Neuronal stem cell (in vitro differentiated cells): ENCODE measurements at regions not wholly inside any gene's neighbourhood (a gene's known extent, or its start where the extent isn't known, plus 50 kb on each side); places are given as distances from the start of the nearest gene placed in this dataset.

ENCODE experiments used
- DNase-seq: peaks from one replicate; pipeline ENCODE4 v3.0.0-alpha.2; 2013; ENCODE audit warnings: low spot score
- H2AFZ ChIP-seq: one replicate; pipeline ENCODE4 v1.6.1; 2013; ENCODE audit warnings: mild to moderate bottlenecking, low read length, inconsistent platforms
- H2AK5ac ChIP-seq: 2 replicates; pipeline ENCODE4 v1.6.1; 2013; ENCODE audit warnings: low read depth, mild to moderate bottlenecking, inconsistent platforms, low read length, moderate library complexity, mixed read lengths
- H2BK120ac ChIP-seq: 2 replicates; pipeline ENCODE4 v1.6.1; 2013; ENCODE audit warnings: low read depth, mild to moderate bottlenecking, inconsistent platforms, low read length, moderate library complexity, mixed read lengths
- H2BK12ac ChIP-seq: one replicate; pipeline ENCODE4 v1.6.1; 2013; ENCODE audit warnings: low read length, inconsistent platforms
- H2BK15ac ChIP-seq: 2 replicates; pipeline ENCODE4 v1.6.1; 2013; ENCODE audit warnings: mild to moderate bottlenecking, low read length, inconsistent platforms, mixed read lengths
- H2BK5ac ChIP-seq: one replicate; pipeline ENCODE4 v1.6.1; 2013; ENCODE audit warnings: inconsistent platforms, mild to moderate bottlenecking, low read length, moderate library complexity
- H3K14ac ChIP-seq: one replicate; pipeline ENCODE4 v1.6.1; 2013; ENCODE audit warnings: low read length, inconsistent platforms
- H3K18ac ChIP-seq: 2 replicates; pipeline ENCODE4 v1.6.1; 2013; ENCODE audit warnings: low read length, inconsistent platforms
- H3K23ac ChIP-seq: 2 replicates; pipeline ENCODE4 v1.6.1; 2013; ENCODE audit warnings: low read depth, mild to moderate bottlenecking, mixed read lengths, low read length, inconsistent platforms; ENCODE audit not compliant: poor library complexity
- H3K27ac ChIP-seq: replicated peaks from 3 replicates; pipeline ENCODE4 v1.5.1; 2013; ENCODE audit warnings: low read length, inconsistent platforms
- H3K27me3 ChIP-seq, 3 experiments: 2 replicates each; pipeline ENCODE4 v1.6.1; 2013; ENCODE audit warnings: low read length in 3 of 3, mild to moderate bottlenecking in 2 of 3, inconsistent platforms in 1 of 3, low read depth in 1 of 3, mixed read lengths in 1 of 3, moderate library complexity in 1 of 3; ENCODE audit not compliant: control insufficient read depth in 3 of 3, insufficient read depth in 3 of 3
- H3K36me3 ChIP-seq, 2 donors: replicated peaks in 1 of 2; 2 replicates each; pipeline ENCODE4 v1.6.1; 2013; ENCODE audit warnings: low read length in 2 of 2; ENCODE audit not compliant: control insufficient read depth in 2 of 2, insufficient read depth in 2 of 2
- H3K4ac ChIP-seq: 2 replicates; pipeline ENCODE4 v1.6.1; 2013; ENCODE audit warnings: inconsistent platforms, mild to moderate bottlenecking, low read length, moderate library complexity
- H3K4me1 ChIP-seq, 2 donors: 1 replicate in 1 of 2; 2 replicates in 1 of 2; pipeline ENCODE4 v1.6.1; 2013; ENCODE audit warnings: low read length in 2 of 2, low read depth in 1 of 2; ENCODE audit not compliant: control insufficient read depth in 2 of 2, insufficient read depth in 1 of 2
- H3K4me2 ChIP-seq: one replicate; pipeline ENCODE4 v1.6.1; 2013; ENCODE audit warnings: mild to moderate bottlenecking, low read length, inconsistent platforms; ENCODE audit not compliant: insufficient read depth, poor library complexity, severe bottlenecking
- H3K4me3 ChIP-seq, 2 donors: 2 replicates each; pipeline ENCODE4 v1.5.1; 2013; ENCODE audit warnings: low read length in 2 of 2, mild to moderate bottlenecking in 2 of 2, inconsistent platforms in 1 of 2, moderate library complexity in 1 of 2
- H3K79me1 ChIP-seq: one replicate; pipeline ENCODE4 v1.6.1; 2013; ENCODE audit warnings: low read depth, mild to moderate bottlenecking, inconsistent platforms, low read length, moderate library complexity
- H3K9ac ChIP-seq: one replicate; pipeline ENCODE4 v1.6.1; 2013; ENCODE audit warnings: mild to moderate bottlenecking, low read depth, low read length, inconsistent platforms; ENCODE audit not compliant: poor library complexity
- H3K9me3 ChIP-seq, 2 donors: replicated peaks in 1 of 2; 2 replicates each; pipeline versions ENCODE3 to v1.6.1; 2013; ENCODE audit warnings: low read length in 2 of 2, mild to moderate bottlenecking in 2 of 2, inconsistent platforms in 1 of 2, low read depth in 1 of 2, mixed read lengths in 1 of 2, moderate library complexity in 1 of 2; ENCODE audit not compliant: control insufficient read depth in 2 of 2, insufficient read depth in 1 of 2
- H4K8ac ChIP-seq: one replicate; pipeline ENCODE4 v1.6.1; 2013; ENCODE audit warnings: low read depth, mild to moderate bottlenecking, inconsistent platforms, low read length, moderate library complexity
- H4K91ac ChIP-seq: one replicate; pipeline ENCODE4 v1.6.1; 2013; ENCODE audit warnings: low read length, low read depth, mild to moderate bottlenecking, inconsistent platforms; ENCODE audit not compliant: poor library complexity
- WGBS, 2 donors: extraction: QIAGEN DNeasy Blood & Tissue Kit; methylation state at CpG; one replicate each; pipeline ENCODE4 v1.1.7; 2013; ENCODE audit warnings: missing lambda C conversion rate in 2 of 2, mixed read lengths in 1 of 2; ENCODE audit not compliant: insufficient read length in 2 of 2, insufficient replicate concordance in 1 of 2; ENCODE audit errors: extremely low coverage in 2 of 2; 5-methylcytosine and 5-hydroxymethylcytosine counted together

DNA sequence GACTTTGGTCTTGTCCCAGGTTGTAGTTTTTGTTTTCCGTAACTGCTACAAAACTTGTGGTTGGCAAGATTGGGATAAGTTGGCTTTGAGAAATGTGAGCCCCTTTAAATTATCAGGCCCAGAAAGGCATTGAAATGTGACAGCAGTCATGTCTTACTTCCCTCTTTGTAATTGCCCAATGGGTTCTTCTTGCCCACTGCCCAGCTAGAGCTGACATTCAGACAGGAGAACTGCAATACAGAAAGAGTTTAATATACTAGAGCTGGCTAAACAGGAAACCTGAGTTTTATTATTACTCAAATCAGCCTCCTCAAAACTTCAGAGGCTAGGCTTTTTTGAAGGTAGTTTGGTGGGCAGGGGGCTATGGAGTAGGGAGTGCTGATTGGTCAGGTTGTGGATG lies 288.3 kb downstream of the ZNF674 start:
- H2AK5ac ChIP-seq, result no peak overlapping the region
- no peak overlapping the region for H2BK15ac ChIP-seq
- no peak overlapping the region for H3K4ac ChIP-seq
- H3K4me2 ChIP-seq, result no peak overlapping the region
- no peak overlapping the region for H4K8ac ChIP-seq
- no peak overlapping the region for H2AFZ ChIP-seq
- no peaks in the 10 kb centered on the region for H3K4me1 ChIP-seq
- no peak overlapping the region for H3K4me3 ChIP-seq
- no peak overlapping the region for H3K14ac ChIP-seq
- H3K9me3 ChIP-seq, result no peaks in the 10 kb centered on the region
- H3K79me1 ChIP-seq, result no peaks in the 10 kb centered on the region
- no peak for DNase-seq
- no peaks in the 10 kb centered on the region for H3K27me3 ChIP-seq
- H3K9ac ChIP-seq, result no peak overlapping the region
- H3K18ac ChIP-seq, result no peak overlapping the region
- H2BK12ac ChIP-seq, result no peak overlapping the region
- H4K91ac ChIP-seq, result no peak overlapping the region
- H3K27ac ChIP-seq, result no peak overlapping the region
- no peak overlapping the region for H2BK5ac ChIP-seq
- no peaks in the 10 kb centered on the region for H3K36me3 ChIP-seq
- H2BK120ac ChIP-seq, result no peak overlapping the region
- no CpG with 5 or more reads among the region's 1 CpG for WGBS, 2 donors
- no peak overlapping the region for H3K23ac ChIP-seq

DNA sequence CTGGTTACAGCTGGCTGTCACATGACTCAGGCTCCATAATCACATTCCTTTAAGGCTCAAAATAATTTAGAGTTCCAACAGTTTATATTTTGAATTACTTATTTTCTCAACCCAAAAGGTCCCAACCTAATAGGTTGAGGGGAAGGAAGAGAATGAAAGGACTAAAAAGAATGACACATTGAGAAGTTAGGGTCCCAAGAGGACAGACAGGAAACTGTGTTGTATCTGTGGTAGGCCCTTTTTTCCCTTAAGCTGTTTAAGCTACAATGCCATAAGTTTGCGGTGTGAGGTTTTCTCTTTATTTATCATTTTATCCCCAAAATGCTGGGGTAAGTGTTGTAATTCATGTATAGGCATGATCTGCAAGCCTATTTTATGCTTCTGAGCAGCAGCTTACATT lies 290.2 kb downstream of the ZNF674 start:
- no peaks in the 10 kb centered on the region for H3K27me3 ChIP-seq
- no peak overlapping the region for H3K4ac ChIP-seq
- no peak overlapping the region for H3K23ac ChIP-seq
- no peak overlapping the region for H3K27ac ChIP-seq
- H3K9ac ChIP-seq, result no peak overlapping the region
- no peak overlapping the region for H2BK15ac ChIP-seq
- no peak overlapping the region for H3K14ac ChIP-seq
- H2BK12ac ChIP-seq, result no peak overlapping the region
- H4K8ac ChIP-seq, result no peak overlapping the region
- WGBS, 2 donors, result no CpG with 5 or more reads among the region's 1 CpG
- no peak for DNase-seq
- H3K4me2 ChIP-seq, result no peak overlapping the region
- H3K36me3 ChIP-seq, result no peaks in the 10 kb centered on the region
- H3K4me1 ChIP-seq, result no peaks in the 10 kb centered on the region
- no peak overlapping the region for H2BK5ac ChIP-seq
- H2BK120ac ChIP-seq, result no peak overlapping the region
- no peak overlapping the region for H2AK5ac ChIP-seq
- no peaks in the 10 kb centered on the region for H3K79me1 ChIP-seq
- no peak overlapping the region for H4K91ac ChIP-seq
- H3K9me3 ChIP-seq, result no peaks in the 10 kb centered on the region
- H2AFZ ChIP-seq, result no peak overlapping the region
- no peak overlapping the region for H3K18ac ChIP-seq
- H3K4me3 ChIP-seq, result no peak overlapping the region

DNA sequence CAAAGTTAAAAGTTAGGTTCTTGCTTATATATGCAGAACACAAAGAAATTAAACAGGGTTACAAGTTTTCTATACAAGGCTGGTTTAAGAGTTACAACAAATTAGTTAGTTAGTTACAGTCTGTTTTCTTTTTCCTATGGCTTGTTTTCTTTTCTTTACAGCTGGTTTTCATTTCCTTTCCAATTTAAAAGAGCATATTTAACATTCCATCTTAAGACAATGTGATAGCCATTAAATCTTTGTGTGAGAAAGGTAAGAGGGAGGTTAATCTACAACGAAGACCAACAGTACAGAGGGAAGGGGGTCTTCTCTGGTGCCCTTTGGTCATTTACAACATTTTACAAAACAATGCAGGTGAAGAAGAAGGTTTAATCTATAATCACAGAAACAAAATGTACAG lies 290.6 kb downstream of the ZNF674 start:
- Histone ChIP-seq H3K4me1 (no peaks in the 10 kb centered on the region), H3K4ac (no peak overlapping the region), H3K9ac (no peak overlapping the region), H4K8ac (no peak overlapping the region), H4K91ac (no peak overlapping the region), H3K23ac (no peak overlapping the region), H3K9me3 (no peaks in the 10 kb centered on the region), H3K14ac (no peak overlapping the region), H3K27ac (no peak overlapping the region), H3K79me1 (no peaks in the 10 kb centered on the region), H3K4me2 (no peak overlapping the region), H2BK15ac (no peak overlapping the region), H2AFZ (no peak overlapping the region), H3K27me3 (no peaks in the 10 kb centered on the region), H2BK12ac (no peak overlapping the region), H2BK120ac (no peak overlapping the region), H3K4me3 (no peak overlapping the region), H2BK5ac (no peak overlapping the region), H3K36me3 (no peaks in the 10 kb centered on the region), H2AK5ac (no peak overlapping the region), H3K18ac (no peak overlapping the region)
- WGBS, 2 donors, result no CpG with 5 or more reads among the region's 1 CpG
- no peak for DNase-seq

DNA sequence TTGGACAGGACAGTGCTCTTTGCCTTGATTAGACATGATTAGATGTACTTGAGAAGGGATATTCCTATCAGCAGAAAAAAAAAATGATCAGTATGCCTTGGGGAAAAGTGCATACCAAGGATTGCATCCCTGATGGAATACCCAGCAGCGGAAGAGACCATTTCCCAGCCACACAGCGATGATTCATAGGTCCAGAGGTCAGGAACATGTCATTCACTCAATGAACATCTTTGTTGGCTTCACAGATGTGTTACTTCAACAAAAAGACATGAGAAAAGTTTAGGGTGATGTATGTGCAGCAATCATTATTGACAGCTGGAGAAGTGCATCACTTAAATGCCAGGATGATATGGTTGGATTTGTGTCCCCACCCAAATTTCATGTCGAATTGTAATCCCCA lies 293.5 kb downstream of the ZNF674 start:
- no peak overlapping the region for H2BK12ac ChIP-seq
- no peak overlapping the region for H2BK5ac ChIP-seq
- H3K27ac ChIP-seq, result no peak overlapping the region
- H3K18ac ChIP-seq, result no peak overlapping the region
- no peak overlapping the region for H3K4me3 ChIP-seq
- no peaks in the 10 kb centered on the region for H3K36me3 ChIP-seq
- no peaks in the 10 kb centered on the region for H3K9me3 ChIP-seq
- no CpG with 5 or more reads among the region's 3 CpGs for WGBS, 2 donors
- no peak overlapping the region for H3K9ac ChIP-seq
- no peaks in the 10 kb centered on the region for H3K27me3 ChIP-seq
- H3K4me2 ChIP-seq, result no peak overlapping the region
- H2AFZ ChIP-seq, result no peak overlapping the region
- no peaks in the 10 kb centered on the region for H3K4me1 ChIP-seq
- no peak overlapping the region for H2BK15ac ChIP-seq
- no peak overlapping the region for H3K23ac ChIP-seq
- H2BK120ac ChIP-seq, result no peak overlapping the region
- H3K79me1 ChIP-seq, result no peaks in the 10 kb centered on the region
- H4K8ac ChIP-seq, result no peak overlapping the region
- H4K91ac ChIP-seq, result no peak overlapping the region
- no peak overlapping the region for H3K4ac ChIP-seq
- DNase-seq, result no peak
- H3K14ac ChIP-seq, result no peak overlapping the region
- H2AK5ac ChIP-seq, result no peak overlapping the region
